Activated T-cell treated with anti-CD3 and anti-CD28 coated beads, Interleukin-2, amount 50 U/mL, for 24 hours (primary cell): ENCODE measurements at regions not wholly inside any gene's neighbourhood (a gene's known extent, or its start where the extent isn't known, plus 50 kb on each side); places are given as distances from the start of the nearest gene placed in this dataset.

Experiments used
- DNase-seq: peaks from one replicate; pipeline ENCODE4 v3.0.0-alpha.2; 2020
- H3K27ac Mint-ChIP-seq: 2 replicates; pipeline ENCODE4 v1.8.0; 2020; ENCODE audit warnings: mild to moderate bottlenecking, mixed read lengths
- H3K27me3 Mint-ChIP-seq: 2 replicates; pipeline ENCODE4 v1.8.0; 2020; ENCODE audit warnings: mixed read lengths
- H3K36me3 Mint-ChIP-seq: 2 replicates; pipeline ENCODE4 v1.8.0; 2020; ENCODE audit warnings: low read depth, mixed read lengths
- H3K4me1 Mint-ChIP-seq: 2 replicates; pipeline ENCODE4 v1.8.0; 2020; ENCODE audit warnings: low read depth, mixed read lengths
- H3K4me3 Mint-ChIP-seq: 2 replicates; pipeline ENCODE4 v1.8.0; 2020; ENCODE audit warnings: mild to moderate bottlenecking, moderate library complexity, mixed read lengths
- H3K9me3 Mint-ChIP-seq: 2 replicates; pipeline ENCODE4 v1.8.0; 2020; ENCODE audit warnings: mixed read lengths

DNA sequence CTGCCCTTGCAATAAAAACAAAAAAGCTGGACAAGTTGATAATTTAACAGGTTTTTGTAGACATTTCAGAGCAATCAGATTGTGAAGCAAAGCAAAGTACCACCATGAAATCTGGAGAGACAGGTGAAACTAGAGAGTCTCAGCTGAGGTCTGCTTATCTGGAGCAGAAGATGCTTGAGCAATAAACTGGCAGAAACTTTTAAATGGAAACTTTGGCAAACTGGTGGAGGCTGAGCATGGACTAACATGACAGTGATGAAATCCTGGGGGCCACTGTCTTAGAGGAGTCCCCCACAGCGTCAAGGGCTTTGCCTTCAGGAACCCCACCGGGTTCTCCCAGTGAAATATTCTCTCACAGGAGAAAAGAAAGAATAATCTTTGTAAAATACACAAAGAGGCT, 416.3 kb upstream of the B3GALT2 start:
- Mint-ChIP-seq H3K4me1 (peaks cover 17% of the 10 kb centered on the region), H3K27me3 (no peaks in the 10 kb centered on the region), H3K4me3 (no peak overlapping the region), H3K27ac (no peak overlapping the region), H3K36me3 (no peaks in the 10 kb centered on the region), H3K9me3 (peaks cover 3% of the 10 kb centered on the region)
- no peak for DNase-seq

DNA sequence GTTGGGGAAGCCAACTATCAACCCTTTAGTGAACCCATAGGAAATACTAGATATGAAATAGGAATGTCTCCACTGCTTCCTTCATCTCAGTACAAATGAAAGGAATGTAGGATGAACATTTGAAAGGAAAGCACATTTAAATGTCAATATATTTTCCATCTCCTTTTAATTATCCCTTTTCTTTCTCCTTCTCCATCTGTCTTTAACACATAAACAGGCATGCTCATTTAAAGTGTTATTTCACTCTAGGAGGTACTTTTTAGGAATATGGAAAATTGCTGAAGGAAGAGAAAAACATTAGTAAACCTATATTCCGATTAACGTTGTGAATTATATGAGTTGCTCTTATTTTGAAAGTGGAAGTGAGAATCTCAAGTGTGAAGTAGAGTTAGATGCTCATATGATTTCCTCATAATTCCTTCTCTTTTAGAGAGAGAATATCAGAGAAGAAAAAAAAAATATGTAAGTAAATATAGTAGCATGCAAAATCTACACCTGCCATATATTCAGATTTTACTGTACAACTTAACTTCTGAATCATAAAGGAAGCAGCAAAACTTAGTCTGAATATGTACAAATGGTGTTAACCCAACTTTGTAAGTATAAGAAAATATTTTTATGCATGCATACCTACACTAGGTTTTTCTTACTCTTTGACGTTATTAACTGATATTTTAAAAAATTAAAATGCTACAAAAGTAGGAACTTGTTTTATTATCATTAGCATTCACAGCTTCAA, 406.9 kb upstream of the B3GALT2 start:
- no peak for DNase-seq
- Mint-ChIP-seq H3K36me3 (no peaks in the 10 kb centered on the region), H3K27ac (peak overlapping the region; percentile 13), H3K4me1 (peaks cover 19% of the 10 kb centered on the region), H3K4me3 (peak overlapping the region; percentile 5), H3K27me3 (no peaks in the 10 kb centered on the region), H3K9me3 (no peaks in the 10 kb centered on the region)

DNA sequence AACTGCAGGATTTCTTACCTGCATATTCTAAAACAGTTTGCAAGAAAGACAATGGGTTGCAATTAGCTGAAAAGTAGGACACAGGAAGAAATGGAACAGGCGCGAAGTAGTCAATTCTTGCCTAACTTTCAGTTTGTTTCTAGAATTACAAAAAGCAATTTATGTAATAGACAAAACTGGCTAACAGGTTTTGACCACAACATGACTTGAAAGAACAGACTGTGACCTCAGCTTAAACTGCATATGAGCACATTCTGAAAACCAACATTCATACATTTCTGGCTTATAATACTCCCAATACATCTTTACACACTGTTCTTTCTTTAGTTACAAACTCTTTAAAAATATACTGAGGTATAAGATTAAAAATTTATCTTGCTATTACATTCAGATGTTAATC, 405.9 kb upstream of the B3GALT2 start:
- no peaks in the 10 kb centered on the region for H3K36me3 Mint-ChIP-seq
- no peak overlapping the region for H3K4me3 Mint-ChIP-seq
- H3K4me1 Mint-ChIP-seq: peaks cover 19% of the 10 kb centered on the region
- no peak for DNase-seq
- no peaks in the 10 kb centered on the region for H3K9me3 Mint-ChIP-seq
- no peak overlapping the region for H3K27ac Mint-ChIP-seq
- H3K27me3 Mint-ChIP-seq: no peaks in the 10 kb centered on the region

DNA sequence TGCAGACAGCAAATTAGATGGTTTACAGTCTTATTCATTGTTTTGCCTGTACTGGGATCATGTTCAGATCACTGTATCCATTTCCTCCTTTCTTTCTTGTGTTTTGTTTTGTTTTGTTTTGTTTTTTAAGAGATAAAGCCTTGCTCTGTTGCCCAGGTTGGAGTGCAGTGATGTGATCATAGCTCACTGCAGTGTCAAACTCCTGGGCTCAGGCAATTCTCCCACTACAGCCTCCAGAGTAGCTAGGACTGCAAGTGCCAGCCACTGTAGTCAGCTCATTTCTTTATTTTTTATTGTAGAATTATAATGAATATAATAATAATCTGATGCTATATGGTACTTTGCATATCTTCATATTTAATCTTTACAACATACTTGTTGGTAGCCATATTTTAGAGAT, 403.7 kb upstream of the B3GALT2 start:
- peaks cover 19% of the 10 kb centered on the region for H3K4me1 Mint-ChIP-seq
- H3K27me3 Mint-ChIP-seq: no peaks in the 10 kb centered on the region
- H3K36me3 Mint-ChIP-seq: no peaks in the 10 kb centered on the region
- no peak for DNase-seq
- no peaks in the 10 kb centered on the region for H3K9me3 Mint-ChIP-seq
- H3K4me3 Mint-ChIP-seq: no peak overlapping the region
- no peak overlapping the region for H3K27ac Mint-ChIP-seq

DNA sequence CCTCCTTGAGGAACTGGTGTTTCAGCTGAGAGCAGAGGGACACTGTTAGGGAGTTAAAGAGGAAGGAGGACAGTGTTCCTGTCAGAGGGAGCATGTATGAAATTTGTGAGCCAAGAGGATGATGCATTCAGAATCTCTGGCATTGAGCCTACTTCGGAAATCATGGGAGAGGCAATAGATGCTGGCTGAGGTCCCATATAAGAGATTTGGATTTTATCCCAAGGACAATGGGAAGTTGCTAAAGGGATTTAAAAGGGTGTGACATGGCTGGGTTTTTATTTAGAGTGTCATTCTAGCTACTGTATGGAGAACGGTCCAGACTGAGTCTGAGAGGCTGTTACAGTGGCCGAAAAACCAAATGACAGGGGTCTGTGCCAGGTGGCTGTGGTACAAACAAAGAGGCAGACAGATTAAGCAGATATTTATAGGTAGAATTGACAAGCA, 403.2 kb upstream of the B3GALT2 start:
- Mint-ChIP-seq H3K4me1 (peaks cover 19% of the 10 kb centered on the region), H3K36me3 (no peaks in the 10 kb centered on the region), H3K4me3 (no peak overlapping the region), H3K9me3 (no peaks in the 10 kb centered on the region), H3K27me3 (no peaks in the 10 kb centered on the region), H3K27ac (no peak overlapping the region)
- DNase-seq: no peak

DNA sequence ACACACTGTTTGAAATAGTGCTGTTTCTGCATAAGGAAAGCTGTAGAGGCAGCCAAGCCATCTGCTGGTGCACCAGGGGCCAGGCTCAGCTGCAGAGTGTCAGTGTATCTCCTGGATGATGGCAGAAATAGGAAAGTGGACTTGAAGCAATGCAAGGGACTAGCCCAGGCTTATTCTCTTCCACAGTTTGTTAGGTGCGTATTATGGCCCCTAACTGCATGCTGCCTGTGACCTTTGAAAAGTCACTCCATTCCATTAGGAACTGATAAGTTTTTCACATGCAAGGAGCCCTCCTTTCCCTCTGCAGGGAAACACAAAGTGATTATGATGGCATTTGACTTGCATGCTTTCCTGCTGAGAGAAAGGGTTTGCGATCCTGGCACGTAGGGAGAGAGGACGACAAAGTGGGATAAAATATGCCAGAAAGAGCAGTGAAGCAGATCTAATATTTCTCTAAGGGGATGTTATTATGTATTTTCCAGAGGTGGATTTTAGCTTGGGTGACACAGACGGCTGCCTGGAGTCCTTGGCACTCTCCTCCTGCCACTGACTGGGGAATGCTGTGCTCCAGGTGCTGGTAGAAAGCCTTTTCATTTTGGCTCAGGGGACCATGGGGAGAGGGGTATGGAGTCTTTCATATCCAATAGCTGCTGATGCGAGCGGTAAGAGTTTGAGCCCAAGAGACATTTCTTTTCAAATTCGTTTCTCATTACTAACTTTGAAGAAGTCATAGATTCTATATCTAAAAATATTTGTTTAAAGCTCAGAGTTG, 402.1 kb upstream of the B3GALT2 start:
- no peak for DNase-seq
- peaks cover 19% of the 10 kb centered on the region for H3K4me1 Mint-ChIP-seq
- no peaks in the 10 kb centered on the region for H3K27me3 Mint-ChIP-seq
- H3K36me3 Mint-ChIP-seq: no peaks in the 10 kb centered on the region
- H3K27ac Mint-ChIP-seq: no peak overlapping the region
- no peaks in the 10 kb centered on the region for H3K9me3 Mint-ChIP-seq
- H3K4me3 Mint-ChIP-seq: no peak overlapping the region

DNA sequence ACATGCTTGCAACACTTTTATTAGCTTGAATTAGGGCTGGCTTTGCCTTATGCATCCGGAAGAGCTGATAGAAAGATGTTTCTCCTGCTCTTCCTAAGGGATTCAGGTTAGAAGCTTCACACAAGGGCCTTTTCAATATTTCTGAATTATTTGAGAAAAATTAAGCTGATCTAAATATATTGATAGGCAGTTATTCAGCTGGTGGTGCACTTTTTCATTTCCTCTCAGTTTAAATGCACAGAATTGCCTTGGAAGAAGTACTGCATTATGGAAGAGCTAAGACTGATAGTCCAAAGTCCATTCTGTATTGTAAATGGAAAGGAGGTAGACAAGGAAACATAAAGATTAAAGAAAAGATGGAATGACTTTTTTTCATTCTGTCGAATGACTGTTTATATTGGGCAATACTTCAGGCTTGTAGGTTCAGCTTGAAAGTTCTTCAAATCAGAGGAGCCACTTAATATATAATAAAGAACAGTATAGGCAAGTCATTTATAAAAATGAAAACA, 398.4 kb upstream of the B3GALT2 start:
- no peak overlapping the region for H3K4me3 Mint-ChIP-seq

DNA sequence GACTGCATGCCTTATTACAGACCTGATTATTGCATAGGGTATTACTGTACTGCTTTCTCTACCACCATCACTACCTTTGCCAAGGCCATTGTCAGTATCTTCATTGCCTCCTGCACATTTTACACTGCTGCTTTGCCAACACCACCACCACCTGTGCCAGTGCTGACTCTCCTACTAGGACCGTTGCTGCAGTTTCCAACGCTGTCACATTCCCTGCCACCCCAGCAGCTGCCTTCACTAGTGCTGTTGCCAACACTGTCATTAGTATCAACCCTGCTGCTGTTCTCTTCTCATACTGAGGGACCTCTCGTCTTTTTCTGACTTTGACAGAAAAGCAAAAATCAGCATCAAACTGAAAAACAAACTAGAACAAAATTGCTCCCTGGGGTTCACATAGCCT, 394.9 kb upstream of the B3GALT2 start:
- no peak for DNase-seq
- Mint-ChIP-seq H3K4me1 (peaks cover 3% of the 10 kb centered on the region), H3K27me3 (no peaks in the 10 kb centered on the region), H3K9me3 (peaks cover 3% of the 10 kb centered on the region), H3K27ac (no peak overlapping the region), H3K36me3 (no peaks in the 10 kb centered on the region), H3K4me3 (no peak overlapping the region)

More for the DNA sequence above, 398.4 kb upstream of the B3GALT2 start:
- Mint-ChIP-seq H3K4me1 (peaks cover under 1% of the 10 kb centered on the region), H3K27me3 (no peaks in the 10 kb centered on the region), H3K27ac (no peak overlapping the region), H3K9me3 (peaks cover 3% of the 10 kb centered on the region), H3K36me3 (no peaks in the 10 kb centered on the region)
- DNase-seq: no peak

DNA sequence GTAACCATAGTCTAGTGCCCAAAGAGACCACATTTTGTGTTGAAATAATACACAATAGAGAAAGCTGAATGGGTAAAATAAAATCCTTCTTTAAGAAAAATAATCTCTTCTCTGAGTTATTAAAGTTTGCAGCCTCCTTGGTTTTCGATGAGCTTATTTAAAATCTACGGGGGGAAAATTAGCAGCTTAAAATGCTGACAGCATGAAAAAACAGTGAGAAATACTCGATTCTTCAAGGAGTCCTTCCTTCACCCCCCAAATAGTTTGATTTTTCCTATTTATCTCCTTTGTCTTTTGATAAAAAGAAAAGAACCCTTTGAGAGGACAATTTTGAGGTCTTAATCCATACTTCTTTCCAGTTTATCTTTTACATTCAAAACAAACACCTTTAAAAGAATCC, 394.0 kb upstream of the B3GALT2 start:
- Mint-ChIP-seq H3K27ac (no peak overlapping the region), H3K9me3 (peaks cover 3% of the 10 kb centered on the region), H3K4me1 (peaks cover 3% of the 10 kb centered on the region), H3K27me3 (no peaks in the 10 kb centered on the region), H3K36me3 (no peaks in the 10 kb centered on the region), H3K4me3 (no peak overlapping the region)
- DNase-seq: no peak

DNA sequence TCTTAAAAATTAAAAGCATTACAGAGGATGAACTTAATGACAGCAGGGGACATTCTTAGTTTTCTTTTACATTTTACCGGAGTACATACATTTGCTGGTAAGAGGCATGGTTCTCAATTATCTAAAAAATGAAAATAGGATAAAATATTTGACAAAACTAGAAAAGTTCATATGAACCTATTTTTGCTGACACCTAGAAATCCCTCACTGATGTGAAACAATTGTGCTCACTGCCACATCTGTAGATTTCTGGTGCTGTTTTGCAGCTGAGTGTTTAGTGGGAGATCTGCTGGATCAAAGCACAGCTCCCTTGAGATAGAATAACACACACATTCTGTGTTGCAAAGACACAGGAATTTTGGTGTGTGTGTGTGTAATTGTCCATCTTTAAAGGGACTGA, 392.9 kb upstream of the B3GALT2 start:
- H3K9me3 Mint-ChIP-seq: peaks cover 3% of the 10 kb centered on the region
- H3K4me1 Mint-ChIP-seq: peaks cover 3% of the 10 kb centered on the region
- H3K36me3 Mint-ChIP-seq: no peaks in the 10 kb centered on the region
- no peaks in the 10 kb centered on the region for H3K27me3 Mint-ChIP-seq
- no peak overlapping the region for H3K4me3 Mint-ChIP-seq
- DNase-seq: no peak
- H3K27ac Mint-ChIP-seq: no peak overlapping the region

DNA sequence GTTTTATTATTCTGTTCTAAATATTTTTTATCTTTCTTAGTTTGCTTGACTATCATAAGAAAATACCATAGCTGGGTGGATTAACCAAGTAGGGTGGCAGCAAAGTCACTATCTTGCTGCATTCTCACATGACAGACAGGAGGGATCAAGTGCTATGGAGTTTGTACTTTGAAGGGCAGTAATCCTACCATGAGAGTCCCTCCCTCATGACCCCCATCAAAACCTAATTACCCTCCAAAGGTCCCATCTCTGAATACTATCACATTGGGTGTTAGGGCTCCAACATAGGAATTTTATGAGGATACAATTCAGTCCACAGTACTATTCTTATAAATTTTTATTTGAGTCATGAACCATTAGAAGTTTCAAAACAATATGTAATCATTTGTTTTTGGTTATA, 388.5 kb upstream of the B3GALT2 start:
- DNase-seq: no peak
- Mint-ChIP-seq H3K36me3 (peaks cover 18% of the 10 kb centered on the region), H3K9me3 (peaks cover 17% of the 10 kb centered on the region), H3K4me1 (peaks cover 12% of the 10 kb centered on the region), H3K27me3 (no peaks in the 10 kb centered on the region), H3K27ac (no peak overlapping the region), H3K4me3 (no peak overlapping the region)

DNA sequence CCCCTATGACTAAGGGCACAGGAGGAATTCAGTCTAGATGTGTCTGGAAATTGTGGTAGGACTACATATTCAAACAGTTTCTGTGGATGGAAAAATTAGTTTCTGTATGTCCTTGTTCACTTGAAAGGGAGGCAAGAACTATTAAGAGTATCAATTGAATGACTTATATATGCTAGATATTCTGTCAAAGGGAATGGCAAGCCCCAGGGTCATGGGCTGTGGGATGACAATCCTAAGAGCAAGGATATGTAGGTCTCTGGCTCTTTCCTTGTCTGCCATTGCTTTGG, 383.5 kb upstream of the B3GALT2 start:
- Mint-ChIP-seq H3K9me3 (peaks cover 28% of the 10 kb centered on the region), H3K4me3 (no peak overlapping the region), H3K27me3 (no peaks in the 10 kb centered on the region), H3K27ac (peak overlapping the region; percentile 87), H3K36me3 (peaks cover 20% of the 10 kb centered on the region), H3K4me1 (peaks cover 32% of the 10 kb centered on the region)
- no peak for DNase-seq

DNA sequence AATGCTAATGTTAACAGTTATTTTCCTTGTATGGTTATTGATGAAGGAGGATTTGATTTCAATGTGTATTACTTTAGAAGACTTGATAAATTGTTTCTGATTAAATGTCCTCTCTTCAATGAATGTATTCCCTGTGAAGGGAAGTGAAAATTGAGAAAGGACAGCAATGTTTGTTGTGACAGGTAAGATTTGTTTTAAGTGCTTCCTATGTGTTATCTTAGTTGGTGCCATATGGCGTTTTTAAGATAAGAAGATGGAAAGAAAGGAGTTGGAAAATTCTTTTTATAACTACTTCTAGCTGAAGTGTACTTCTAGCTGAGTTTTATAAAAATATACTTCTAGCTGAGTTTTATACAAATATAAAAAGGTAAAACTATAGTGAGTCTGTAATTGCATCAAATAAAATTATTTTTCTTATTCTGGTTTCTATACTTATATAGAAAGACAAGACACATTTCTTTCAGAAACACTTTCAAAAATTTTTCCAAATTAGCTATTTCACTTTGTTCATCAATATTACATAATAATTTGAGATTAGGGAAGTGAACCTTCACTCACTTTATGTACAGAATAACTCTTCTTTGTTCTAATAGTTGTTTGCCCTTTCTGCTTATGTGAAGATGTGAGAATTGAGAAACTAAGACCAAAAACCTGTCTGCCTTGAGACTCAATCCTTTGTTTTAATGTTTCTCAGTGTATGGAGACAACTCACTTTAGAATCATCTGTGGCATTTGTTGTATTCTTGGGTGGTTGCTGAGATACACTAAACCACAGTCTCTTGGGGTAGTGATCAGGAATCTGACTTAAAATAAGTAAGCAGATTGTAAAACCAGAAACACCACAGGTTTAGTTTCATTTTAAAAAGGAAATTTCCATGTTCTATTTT, 382.9 kb upstream of the B3GALT2 start:
- Mint-ChIP-seq H3K27ac (peak overlapping the region; percentile 87), H3K9me3 (peaks cover 28% of the 10 kb centered on the region), H3K4me3 (peak overlapping the region; percentile 42), H3K36me3 (peaks cover 20% of the 10 kb centered on the region), H3K4me1 (peaks cover 32% of the 10 kb centered on the region), H3K27me3 (no peaks in the 10 kb centered on the region)
- no peak for DNase-seq

DNA sequence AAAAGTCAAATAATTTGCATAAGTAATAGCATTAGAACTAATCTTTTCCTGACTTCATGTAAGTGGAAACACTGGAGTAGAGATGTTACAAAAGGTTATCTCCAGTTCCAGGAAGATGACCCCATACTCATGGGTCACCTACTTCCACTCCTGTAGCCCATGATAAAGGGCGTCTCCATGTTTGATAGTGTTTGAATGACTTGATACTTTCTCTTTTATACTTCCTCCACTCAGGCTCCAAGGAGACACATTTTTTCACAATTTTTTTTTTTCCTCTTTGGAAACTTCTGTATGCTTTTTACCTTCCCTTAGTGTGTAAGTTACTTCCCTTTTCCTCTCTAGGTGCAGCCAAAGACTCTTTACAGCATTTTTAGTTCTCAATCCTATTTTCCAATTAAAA, 382.1 kb upstream of the B3GALT2 start:
- Mint-ChIP-seq H3K27me3 (no peaks in the 10 kb centered on the region), H3K4me1 (peaks cover 32% of the 10 kb centered on the region), H3K36me3 (peaks cover 20% of the 10 kb centered on the region), H3K9me3 (peaks cover 28% of the 10 kb centered on the region), H3K4me3 (peak overlapping the region; percentile 29), H3K27ac (peak overlapping the region; percentile 75)
- DNase-seq: no peak
